ENCODE measurements at regions not wholly inside any gene's neighbourhood (a gene's known extent, or its start where the extent isn't known, plus 50 kb on each side); places are given as distances from the start of the nearest gene placed in this dataset.

GRCh38 chr9:89714321-89714720, 109.5 kb downstream of the GADD45G start:
- H2AK5ac ChIP-seq (ENCODE audit: low read depth, low read length): no peak overlapping the region
- H3K4me2 ChIP-seq (ENCODE audit: insufficient read depth in 1 of 2, low read depth in 2 of 2, low read length in 2 of 2): no peak overlapping the region
- peaks cover 0 to 2% of the 10 kb centered on the region in 2 experiments for H4K20me1 ChIP-seq (replicated peaks in 1 of 2; ENCODE audit: control insufficient read depth in 1 of 2, insufficient read depth in 2 of 2, low read length in 2 of 2)
- no peaks in the 10 kb centered on the region for H3K79me2 ChIP-seq (ENCODE audit: control insufficient read depth in 1 of 2, insufficient read depth in 2 of 2, low read length in 2 of 2)
- H3K14ac ChIP-seq (ENCODE audit: insufficient read length): no peak overlapping the region
- no peak overlapping the region for H4K91ac ChIP-seq (replicated peaks; ENCODE audit: insufficient read length, low read length)
- WGBS, 2 experiments (ENCODE audit: extremely low coverage in 1 of 2, insufficient coverage in 1 of 2, insufficient read length in 1 of 2, insufficient replicate concordance in 2 of 2, low coverage in 1 of 2, low lambda C conversion rate in 2 of 2, missing lambda C conversion rate in 1 of 2): 82% methylated on average over 5 of the region's 5 CpGs; no CpG with 5 or more reads in 1 of the 2 experiments
- H2BK120ac ChIP-seq (replicated peaks; ENCODE audit: low read depth, low read length): no peak overlapping the region
- no peak overlapping the region for H4K8ac ChIP-seq (ENCODE audit: extremely low read depth, insufficient read depth, low read length)
- H3K4me3 ChIP-seq (ENCODE audit: extremely low read depth in 1 of 4, insufficient read depth in 2 of 4, low read depth in 3 of 4, low read length in 4 of 4): no peak overlapping the region
- peaks cover 5% of the 10 kb centered on the region; the same call in 1 of the 2 replicates for H3K23me2 ChIP-seq (ENCODE audit: low read depth, low read length)
- ChIA-PET CTCF (ENCODE audit: partially characterized antibody) (interaction anchor here (0.8 to 1.3 kb wide), 4 partner anchors 17 to 204 kb away, joined by 3 to 4 read pairs (median 3); no protein-coding TSS in a partner anchor), POLR2A (ENCODE audit: partially characterized antibody) (interaction anchor here (0.6 to 0.9 kb wide), 2 partner anchors 19 to 75 kb away, joined by 3 read pairs; no protein-coding TSS in a partner anchor)
- H2BK12ac ChIP-seq (ENCODE audit: low read depth, low read length): no peak overlapping the region
- H2BK20ac ChIP-seq (ENCODE audit: low read length): no peak overlapping the region
- H3K27ac ChIP-seq (ENCODE audit: low read depth, low read length): no peak overlapping the region
- H3K56ac ChIP-seq (replicated peaks; ENCODE audit: insufficient read length, low read depth, low read length): no peak overlapping the region
- H3K27me3 ChIP-seq (replicated peaks in 1 of 4; ENCODE audit: control insufficient read depth in 3 of 4, extremely low read depth in 1 of 4, insufficient read depth in 3 of 4, low read length in 3 of 4): no peaks in the 10 kb centered on the region
- DNase-seq (ENCODE audit: low read depth in 1 of 2, low spot score in 2 of 2) (no peak), FAIRE-seq (no peak)
- H3K9ac ChIP-seq (replicated peaks in 1 of 4; ENCODE audit: extremely low read depth in 1 of 4, low read depth in 3 of 4, low read length in 3 of 4): no peak overlapping the region
- H3K4me1 ChIP-seq (replicated peaks in 1 of 4; ENCODE audit: control insufficient read depth in 3 of 4, insufficient read depth in 4 of 4, low read length in 3 of 4): no peaks in the 10 kb centered on the region
- no peak overlapping the region for H2BK5ac ChIP-seq (ENCODE audit: low read depth, low read length)
- H3K36me3 ChIP-seq (ENCODE audit: control insufficient read depth in 2 of 4, insufficient read depth in 4 of 4, low read length in 3 of 4): no peaks in the 10 kb centered on the region
- no peak overlapping the region for H2BK15ac ChIP-seq (ENCODE audit: low read length)
- H3K4ac ChIP-seq (replicated peaks; ENCODE audit: insufficient read length, low read depth, low read length): no peak overlapping the region
- no peak overlapping the region for H4K5ac ChIP-seq (ENCODE audit: insufficient read length, low read depth, low read length)
- H3K23ac ChIP-seq (ENCODE audit: insufficient read length): no peak overlapping the region
- no peaks in the 10 kb centered on the region for H3K79me1 ChIP-seq (ENCODE audit: low read depth, low read length)
- no peaks in the 10 kb centered on the region for H3K9me3 ChIP-seq (ENCODE audit: insufficient read depth in 2 of 2, low read depth in 1 of 2, low read length in 1 of 2)
- H3K18ac ChIP-seq (ENCODE audit: extremely low read depth, low read length): no peak overlapping the region
- no peak overlapping the region for H2AFZ ChIP-seq (ENCODE audit: low read length)
- TF ChIP-seq RXRA (IDR thresholded peaks at IDR 0.05; ENCODE audit: insufficient read depth, low read depth, low read length): no peak

Measured in H1 (cell line).